ENCODE measurements at regions not wholly inside any gene's neighbourhood (a gene's known extent, or its start where the extent isn't known, plus 50 kb on each side); places are given as distances from the start of the nearest gene placed in this dataset.

GRCh38 chr17:62307196-62307595 is 73.2 kb upstream of the EFCAB3 start:
- TF ChIP-seq EZH2 (IDR thresholded peaks at IDR 0.05; ENCODE audit: low read length), result no peak
- no peak for TF ChIP-seq CTCF (optimal IDR thresholded peaks at IDR 0.05 in 1 of 3, IDR thresholded peaks at IDR 0.05 in 1 of 3, conservative IDR thresholded peaks at IDR 0.05 in 1 of 3; ENCODE audit: extremely low read depth in 1 of 3, insufficient read depth in 2 of 3, low read length in 3 of 3)

GRCh38 chr17:62303476-62303875 is 76.9 kb upstream of the EFCAB3 start:
- Histone ChIP-seq H3K4me3 (ENCODE audit: control insufficient read depth in 2 of 3, extremely low read depth in 1 of 3, insufficient read depth in 2 of 3, low read depth in 1 of 3, low read length in 3 of 3) (no peak overlapping the region), H2AFZ (ENCODE audit: control insufficient read depth, low read length) (no peak overlapping the region), H3K4me2 (ENCODE audit: control insufficient read depth, extremely low read depth, insufficient read depth, low read depth, low read length) (no peak overlapping the region), H3K9me1 (ENCODE audit: control insufficient read depth, extremely low read depth, insufficient read depth, low read length) (no peaks in the 10 kb centered on the region), H3K9ac (ENCODE audit: control insufficient read depth, extremely low read depth, insufficient read depth, low read length) (no peak overlapping the region), H3K36me3 (ENCODE audit: control insufficient read depth in 2 of 2, extremely low read depth in 1 of 2, insufficient read depth in 2 of 2, low read length in 2 of 2) (no peaks in the 10 kb centered on the region), H3K79me2 (ENCODE audit: control insufficient read depth, insufficient read depth, low read length) (no peaks in the 10 kb centered on the region), H4K20me1 (ENCODE audit: control insufficient read depth, extremely low read depth, insufficient read depth, low read length) (no peaks in the 10 kb centered on the region), H3K27me3 (ENCODE audit: control insufficient read depth, extremely low read depth, insufficient read depth, low read length) (no peaks in the 10 kb centered on the region), H3K9me3 (ENCODE audit: control insufficient read depth, low read depth, low read length) (no peaks in the 10 kb centered on the region), H3K4me1 (ENCODE audit: control insufficient read depth, extremely low read depth, insufficient read depth, low read length) (no peaks in the 10 kb centered on the region), H3K27ac (ENCODE audit: control insufficient read depth, insufficient read depth, low read length) (no peak overlapping the region)
- TF ChIP-seq EZH2 (IDR thresholded peaks at IDR 0.05; ENCODE audit: low read length) (no peak), CTCF (optimal IDR thresholded peaks at IDR 0.05 in 1 of 3, IDR thresholded peaks at IDR 0.05 in 1 of 3, conservative IDR thresholded peaks at IDR 0.05 in 1 of 3; ENCODE audit: extremely low read depth in 1 of 3, insufficient read depth in 2 of 3, low read length in 3 of 3) (no peak)
- no peak for DNase-seq (ENCODE audit: low read depth, low spot score)
- FAIRE-seq, result no peak
- dilution Hi-C loops (cut with MboI; ENCODE audit: extremely low pct_ligation_motif_present, low sequenced_read_pairs), result no loop called here

More at GRCh38 chr17:62307196-62307595, 73.2 kb upstream of the EFCAB3 start:
- Histone ChIP-seq H3K9ac (ENCODE audit: control insufficient read depth, extremely low read depth, insufficient read depth, low read length) (no peak overlapping the region), H3K27me3 (ENCODE audit: control insufficient read depth, extremely low read depth, insufficient read depth, low read length) (no peaks in the 10 kb centered on the region), H3K4me1 (ENCODE audit: control insufficient read depth, extremely low read depth, insufficient read depth, low read length) (peaks cover 5% of the 10 kb centered on the region), H3K4me3 (ENCODE audit: control insufficient read depth in 2 of 3, extremely low read depth in 1 of 3, insufficient read depth in 2 of 3, low read depth in 1 of 3, low read length in 3 of 3) (no peak overlapping the region), H3K36me3 (ENCODE audit: control insufficient read depth in 2 of 2, extremely low read depth in 1 of 2, insufficient read depth in 2 of 2, low read length in 2 of 2) (no peaks in the 10 kb centered on the region), H2AFZ (ENCODE audit: control insufficient read depth, low read length) (no peak overlapping the region), H3K27ac (ENCODE audit: control insufficient read depth, insufficient read depth, low read length) (no peak overlapping the region), H4K20me1 (ENCODE audit: control insufficient read depth, extremely low read depth, insufficient read depth, low read length) (no peaks in the 10 kb centered on the region), H3K9me3 (ENCODE audit: control insufficient read depth, low read depth, low read length) (no peaks in the 10 kb centered on the region), H3K9me1 (ENCODE audit: control insufficient read depth, extremely low read depth, insufficient read depth, low read length) (no peaks in the 10 kb centered on the region), H3K4me2 (ENCODE audit: control insufficient read depth, extremely low read depth, insufficient read depth, low read depth, low read length) (no peak overlapping the region), H3K79me2 (ENCODE audit: control insufficient read depth, insufficient read depth, low read length) (no peaks in the 10 kb centered on the region)
- dilution Hi-C loops (cut with MboI; ENCODE audit: extremely low pct_ligation_motif_present, low sequenced_read_pairs), result no loop called here
- no peak for FAIRE-seq
- DNase-seq (ENCODE audit: low read depth, low spot score), result no peak

All from keratinocyte (primary cell).